ENCODE measurements at regions not wholly inside any gene's neighbourhood (a gene's known extent, or its start where the extent isn't known, plus 50 kb on each side); places are given as distances from the start of the nearest gene placed in this dataset.
"Not testable (repeated sequence)": the region's sequence is repeated elsewhere in the genome, so short reads cannot be mapped to it uniquely, and the experiment has no call there.

GRCh38 chr22:15904326-15904725 lies 214.5 kb downstream of the POTEH start:
- not testable (repeated sequence) for H3K27me3 ChIP-seq; H3K4me2 ChIP-seq; H3K4me1 ChIP-seq; H4K20me1 ChIP-seq; H3K9ac ChIP-seq; H3K4me3 ChIP-seq; H3K27ac ChIP-seq; H3K36me3 ChIP-seq; H3K9me3 ChIP-seq (replicated peaks in 1 of 11)

- H3K9me3 ChIP-seq (replicated peaks in 1 of 11); H3K4me2 ChIP-seq; H4K20me1 ChIP-seq; H3K27me3 ChIP-seq; H3K4me1 ChIP-seq; H3K36me3 ChIP-seq; H3K27ac ChIP-seq; H3K4me3 ChIP-seq; H3K9ac ChIP-seq: not testable (repeated sequence)
These were observed 221.9 kb downstream of the POTEH start for GRCh38 chr22:15911704-15912103.

GRCh38 chr22:15919120-15919519 lies 229.3 kb downstream of the POTEH start:
- not testable (repeated sequence) for H3K4me1 ChIP-seq; H3K4me3 ChIP-seq; H4K20me1 ChIP-seq; H3K4me2 ChIP-seq; H3K36me3 ChIP-seq; H3K9ac ChIP-seq; H3K27ac ChIP-seq; H3K27me3 ChIP-seq; H3K9me3 ChIP-seq (replicated peaks in 1 of 11)

GRCh38 chr22:15920941-15921340 lies 231.1 kb downstream of the POTEH start:
- not testable (repeated sequence) for H3K27me3 ChIP-seq; H3K27ac ChIP-seq; H3K36me3 ChIP-seq; H3K4me1 ChIP-seq; H3K4me3 ChIP-seq; H4K20me1 ChIP-seq; H3K9me3 ChIP-seq (replicated peaks in 1 of 11); H3K9ac ChIP-seq; H3K4me2 ChIP-seq

GRCh38 chr22:15922132-15922531 lies 232.3 kb downstream of the POTEH start:
- H4K20me1 ChIP-seq; H3K9ac ChIP-seq; H3K4me1 ChIP-seq; H3K9me3 ChIP-seq (replicated peaks in 1 of 11); H3K27me3 ChIP-seq; H3K4me3 ChIP-seq; H3K4me2 ChIP-seq; H3K36me3 ChIP-seq; H3K27ac ChIP-seq: not testable (repeated sequence)

- H3K9ac ChIP-seq; H3K4me2 ChIP-seq; H3K4me1 ChIP-seq; H3K9me3 ChIP-seq (replicated peaks in 1 of 11); H4K20me1 ChIP-seq; H3K4me3 ChIP-seq; H3K36me3 ChIP-seq; H3K27me3 ChIP-seq; H3K27ac ChIP-seq: not testable (repeated sequence)
These were observed 232.8 kb downstream of the POTEH start for GRCh38 chr22:15922666-15923065.

GRCh38 chr22:15924820-15925219 lies 235.0 kb downstream of the POTEH start:
- H3K27me3 ChIP-seq; H3K4me3 ChIP-seq; H3K36me3 ChIP-seq; H3K4me1 ChIP-seq; H3K9me3 ChIP-seq (replicated peaks in 1 of 11); H3K4me2 ChIP-seq; H3K9ac ChIP-seq; H3K27ac ChIP-seq; H4K20me1 ChIP-seq: not testable (repeated sequence)

GRCh38 chr22:15927172-15927571 lies 237.3 kb downstream of the POTEH start:
- not testable (repeated sequence) for H3K27ac ChIP-seq; H3K9ac ChIP-seq; H3K36me3 ChIP-seq; H3K4me1 ChIP-seq; H3K27me3 ChIP-seq; H4K20me1 ChIP-seq; H3K4me3 ChIP-seq; H3K4me2 ChIP-seq; H3K9me3 ChIP-seq (replicated peaks in 1 of 11)
